ENCODE measurements at regions not wholly inside any gene's neighbourhood (a gene's known extent, or its start where the extent isn't known, plus 50 kb on each side); places are given as distances from the start of the nearest gene placed in this dataset.

- no peak for FAIRE-seq
These were observed 91.2 kb upstream of the BMP4 start for GRCh38 chr14:54047645-54048308.

GRCh38 chr14:54048311-54048710 is 91.7 kb upstream of the BMP4 start:
- H3K9me3 ChIP-seq (ENCODE audit: control insufficient read depth, low read depth, low read length): no peaks in the 10 kb centered on the region
- no peaks in the 10 kb centered on the region for H3K27me3 ChIP-seq (ENCODE audit: control insufficient read depth, extremely low read depth, insufficient read depth, low read length)
- DNase-seq (ENCODE audit: low read depth, low spot score) (no peak), FAIRE-seq (no peak)
- H2AFZ ChIP-seq (ENCODE audit: control insufficient read depth, low read length): no peak overlapping the region
- no peak for TF ChIP-seq CTCF (optimal IDR thresholded peaks at IDR 0.05 in 1 of 3, IDR thresholded peaks at IDR 0.05 in 1 of 3, conservative IDR thresholded peaks at IDR 0.05 in 1 of 3; ENCODE audit: extremely low read depth in 1 of 3, insufficient read depth in 2 of 3, low read length in 3 of 3)
- no peak for TF ChIP-seq EZH2 (IDR thresholded peaks at IDR 0.05; ENCODE audit: low read length)
- H3K4me3 ChIP-seq (ENCODE audit: control insufficient read depth in 2 of 3, extremely low read depth in 1 of 3, insufficient read depth in 2 of 3, low read depth in 1 of 3, low read length in 3 of 3): no peak overlapping the region
- H4K20me1 ChIP-seq (ENCODE audit: control insufficient read depth, extremely low read depth, insufficient read depth, low read length): no peaks in the 10 kb centered on the region
- no peak overlapping the region for H3K27ac ChIP-seq (ENCODE audit: control insufficient read depth, insufficient read depth, low read length)
- H3K9ac ChIP-seq (ENCODE audit: control insufficient read depth, extremely low read depth, insufficient read depth, low read length): no peak overlapping the region
- dilution Hi-C loops (cut with MboI; ENCODE audit: extremely low pct_ligation_motif_present, low sequenced_read_pairs): no loop called here
- no peak overlapping the region for H3K4me2 ChIP-seq (ENCODE audit: control insufficient read depth, extremely low read depth, insufficient read depth, low read depth, low read length)
- H3K9me1 ChIP-seq (ENCODE audit: control insufficient read depth, extremely low read depth, insufficient read depth, low read length): no peaks in the 10 kb centered on the region
- H3K79me2 ChIP-seq (ENCODE audit: control insufficient read depth, insufficient read depth, low read length): no peaks in the 10 kb centered on the region
- no peaks in the 10 kb centered on the region for H3K36me3 ChIP-seq (ENCODE audit: control insufficient read depth in 2 of 2, extremely low read depth in 1 of 2, insufficient read depth in 2 of 2, low read length in 2 of 2)
- H3K4me1 ChIP-seq (ENCODE audit: control insufficient read depth, extremely low read depth, insufficient read depth, low read length): no peaks in the 10 kb centered on the region

More at GRCh38 chr14:54047645-54048308, 91.2 kb upstream of the BMP4 start:
- no peak overlapping the region for H3K27ac ChIP-seq (ENCODE audit: control insufficient read depth, insufficient read depth, low read length)
- H3K9me3 ChIP-seq (ENCODE audit: control insufficient read depth, low read depth, low read length): no peaks in the 10 kb centered on the region
- no peaks in the 10 kb centered on the region for H4K20me1 ChIP-seq (ENCODE audit: control insufficient read depth, extremely low read depth, insufficient read depth, low read length)
- dilution Hi-C loops (cut with MboI; ENCODE audit: extremely low pct_ligation_motif_present, low sequenced_read_pairs): no loop called here
- no peak overlapping the region for H3K4me2 ChIP-seq (ENCODE audit: control insufficient read depth, extremely low read depth, insufficient read depth, low read depth, low read length)
- no peak overlapping the region for H2AFZ ChIP-seq (ENCODE audit: control insufficient read depth, low read length)
- H3K9me1 ChIP-seq (ENCODE audit: control insufficient read depth, extremely low read depth, insufficient read depth, low read length): no peaks in the 10 kb centered on the region
- no peaks in the 10 kb centered on the region for H3K4me1 ChIP-seq (ENCODE audit: control insufficient read depth, extremely low read depth, insufficient read depth, low read length)
- H3K4me3 ChIP-seq (ENCODE audit: control insufficient read depth in 2 of 3, extremely low read depth in 1 of 3, insufficient read depth in 2 of 3, low read depth in 1 of 3, low read length in 3 of 3): no peak overlapping the region
- H3K9ac ChIP-seq (ENCODE audit: control insufficient read depth, extremely low read depth, insufficient read depth, low read length): no peak overlapping the region
- H3K27me3 ChIP-seq (ENCODE audit: control insufficient read depth, extremely low read depth, insufficient read depth, low read length): no peaks in the 10 kb centered on the region
- no peaks in the 10 kb centered on the region for H3K79me2 ChIP-seq (ENCODE audit: control insufficient read depth, insufficient read depth, low read length)
- DNase-seq (ENCODE audit: low read depth, low spot score): no peak
- no peaks in the 10 kb centered on the region for H3K36me3 ChIP-seq (ENCODE audit: control insufficient read depth in 2 of 2, extremely low read depth in 1 of 2, insufficient read depth in 2 of 2, low read length in 2 of 2)
- TF ChIP-seq EZH2 (IDR thresholded peaks at IDR 0.05; ENCODE audit: low read length): no peak
- TF ChIP-seq CTCF (optimal IDR thresholded peaks at IDR 0.05 in 1 of 3, IDR thresholded peaks at IDR 0.05 in 1 of 3, conservative IDR thresholded peaks at IDR 0.05 in 1 of 3; ENCODE audit: extremely low read depth in 1 of 3, insufficient read depth in 2 of 3, low read length in 3 of 3): no peak
